ENCODE measurements at regions not wholly inside any gene's neighbourhood (a gene's known extent, or its start where the extent isn't known, plus 50 kb on each side); places are given as distances from the start of the nearest gene placed in this dataset.

DNA sequence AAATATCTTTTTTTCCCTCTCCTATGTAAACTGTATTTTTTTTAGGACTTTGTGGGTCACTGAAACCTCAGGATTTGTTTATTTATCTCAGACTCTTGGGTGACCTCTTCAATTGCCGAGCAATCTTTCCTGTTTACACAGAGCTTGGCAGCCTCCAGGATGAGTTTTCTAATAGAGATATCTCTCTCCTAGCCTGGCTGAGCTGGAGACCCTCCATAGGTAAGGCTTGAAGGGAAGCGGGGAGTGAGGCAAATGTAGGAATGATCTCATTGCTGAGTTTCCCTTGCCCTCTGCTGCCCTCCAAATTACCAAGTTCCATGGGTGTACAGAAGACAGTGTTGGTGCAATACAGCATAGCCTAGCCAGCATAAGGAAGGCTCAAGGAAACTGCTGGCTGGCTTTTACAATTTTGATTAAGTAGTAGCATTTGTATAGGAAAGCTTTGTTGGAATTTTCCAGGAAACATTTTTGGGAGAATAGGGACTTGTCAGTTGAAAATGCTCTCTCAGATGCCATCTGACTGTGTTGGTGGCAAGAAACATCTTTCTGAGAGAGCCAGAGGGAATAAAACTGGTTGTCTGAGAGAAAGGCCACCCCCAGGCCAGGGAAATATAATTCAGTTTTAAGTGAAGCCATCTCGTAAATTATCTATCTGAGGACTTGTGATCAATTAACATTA, 116.0 kb downstream of the NMUR2 start:
- Histone ChIP-seq H3K9me3 (no peaks in the 10 kb centered on the region), H3K36me3 (ENCODE audit: low read depth) (no peaks in the 10 kb centered on the region), H3K4me3 (no peak overlapping the region), H3K4me1 (ENCODE audit: low read depth) (no peaks in the 10 kb centered on the region)
- DNase-seq (no peak), ATAC-seq (no peak)
- intact Hi-C loops (cut with DNase I, micrococcal nuclease) = no loop called here
- TF ChIP-seq, protein P1, sequence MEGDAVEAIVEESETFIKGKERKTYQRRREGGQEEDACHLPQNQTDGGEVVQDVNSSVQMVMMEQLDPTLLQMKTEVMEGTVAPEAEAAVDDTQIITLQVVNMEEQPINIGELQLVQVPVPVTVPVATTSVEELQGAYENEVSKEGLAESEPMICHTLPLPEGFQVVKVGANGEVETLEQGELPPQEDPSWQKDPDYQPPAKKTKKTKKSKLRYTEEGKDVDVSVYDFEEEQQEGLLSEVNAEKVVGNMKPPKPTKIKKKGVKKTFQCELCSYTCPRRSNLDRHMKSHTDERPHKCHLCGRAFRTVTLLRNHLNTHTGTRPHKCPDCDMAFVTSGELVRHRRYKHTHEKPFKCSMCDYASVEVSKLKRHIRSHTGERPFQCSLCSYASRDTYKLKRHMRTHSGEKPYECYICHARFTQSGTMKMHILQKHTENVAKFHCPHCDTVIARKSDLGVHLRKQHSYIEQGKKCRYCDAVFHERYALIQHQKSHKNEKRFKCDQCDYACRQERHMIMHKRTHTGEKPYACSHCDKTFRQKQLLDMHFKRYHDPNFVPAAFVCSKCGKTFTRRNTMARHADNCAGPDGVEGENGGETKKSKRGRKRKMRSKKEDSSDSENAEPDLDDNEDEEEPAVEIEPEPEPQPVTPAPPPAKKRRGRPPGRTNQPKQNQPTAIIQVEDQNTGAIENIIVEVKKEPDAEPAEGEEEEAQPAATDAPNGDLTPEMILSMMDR (IDR thresholded peaks at IDR 0.05) = no peak

DNA sequence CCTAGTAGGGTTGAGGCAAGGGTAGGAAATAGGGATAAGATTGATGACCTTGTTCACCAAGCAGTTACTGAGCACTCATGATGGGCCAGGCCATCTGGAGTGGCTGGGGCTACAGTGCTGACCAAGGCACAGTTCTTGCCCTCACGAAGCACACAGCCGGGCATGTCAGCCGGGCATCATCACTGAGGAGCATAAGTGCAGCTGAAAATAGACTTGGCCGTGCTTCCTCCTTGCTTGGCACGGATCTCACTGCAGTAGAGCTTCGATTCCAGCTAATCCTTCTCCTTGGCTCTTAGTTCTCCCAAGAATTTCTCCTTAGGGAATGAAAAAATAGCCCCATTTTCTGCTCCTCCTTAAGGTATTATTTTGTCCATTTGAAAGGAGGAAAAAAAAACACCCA, 116.6 kb downstream of the NMUR2 start:
- H3K9me3 ChIP-seq = no peaks in the 10 kb centered on the region
- DNase-seq (no peak), ATAC-seq (no peak)
- no peaks in the 10 kb centered on the region for H3K36me3 ChIP-seq (ENCODE audit: low read depth)
- H3K4me3 ChIP-seq = no peak overlapping the region
- TF ChIP-seq, protein P1 (IDR thresholded peaks at IDR 0.05) = no peak
- H3K4me1 ChIP-seq (ENCODE audit: low read depth) = no peaks in the 10 kb centered on the region
- intact Hi-C loops (cut with DNase I, micrococcal nuclease) = no loop called here

DNA sequence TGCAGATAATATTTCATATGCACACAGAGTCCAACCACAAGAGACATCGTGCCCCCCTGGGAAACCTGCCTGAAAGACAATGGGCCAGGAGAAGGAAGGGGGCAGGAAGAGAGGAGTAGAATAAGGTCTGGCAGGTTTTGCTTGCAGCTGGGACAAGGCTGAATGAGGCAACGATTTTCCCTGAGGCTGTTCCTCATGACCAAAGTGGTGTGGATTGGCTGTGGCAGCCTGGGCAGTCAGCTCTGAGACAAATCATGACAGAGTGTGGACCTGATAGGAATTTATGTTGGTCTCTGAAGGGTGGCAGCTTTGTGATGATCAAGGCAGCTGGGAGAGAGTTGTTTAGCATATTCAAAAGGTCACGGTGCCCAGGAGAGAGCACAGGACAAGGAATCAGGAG, 119.3 kb downstream of the NMUR2 start:
- no peaks in the 10 kb centered on the region for H3K36me3 ChIP-seq (ENCODE audit: low read depth)
- no peaks in the 10 kb centered on the region for H3K9me3 ChIP-seq
- H3K4me3 ChIP-seq = no peak overlapping the region
- no peaks in the 10 kb centered on the region for H3K4me1 ChIP-seq (ENCODE audit: low read depth)
- no peak for ATAC-seq
- intact Hi-C loops (cut with DNase I, micrococcal nuclease) = no loop called here
- no peak for DNase-seq
- TF ChIP-seq, protein P1 (IDR thresholded peaks at IDR 0.05) = no peak

GRCh38 chr5:152282331-152282730, 122.7 kb downstream of the NMUR2 start:
- no peak for DNase-seq
- ATAC-seq = no peak
- intact Hi-C loops (cut with DNase I, micrococcal nuclease) = no loop called here
- Histone ChIP-seq H3K4me1 (ENCODE audit: low read depth) (no peaks in the 10 kb centered on the region), H3K36me3 (ENCODE audit: low read depth) (no peaks in the 10 kb centered on the region), H3K4me3 (no peak overlapping the region), H3K9me3 (no peaks in the 10 kb centered on the region)
- TF ChIP-seq, protein P1 (IDR thresholded peaks at IDR 0.05) = no peak

GRCh38 chr5:152277936-152278335, 127.1 kb downstream of the NMUR2 start:
- Histone ChIP-seq H3K4me1 (ENCODE audit: low read depth) (no peaks in the 10 kb centered on the region), H3K4me3 (no peak overlapping the region), H3K9me3 (no peaks in the 10 kb centered on the region), H3K36me3 (ENCODE audit: low read depth) (no peaks in the 10 kb centered on the region)
- TF ChIP-seq, protein P1 (IDR thresholded peaks at IDR 0.05) = no peak
- no peak for DNase-seq
- ATAC-seq = no peak
- intact Hi-C loops (cut with DNase I, micrococcal nuclease) = no loop called here

DNA sequence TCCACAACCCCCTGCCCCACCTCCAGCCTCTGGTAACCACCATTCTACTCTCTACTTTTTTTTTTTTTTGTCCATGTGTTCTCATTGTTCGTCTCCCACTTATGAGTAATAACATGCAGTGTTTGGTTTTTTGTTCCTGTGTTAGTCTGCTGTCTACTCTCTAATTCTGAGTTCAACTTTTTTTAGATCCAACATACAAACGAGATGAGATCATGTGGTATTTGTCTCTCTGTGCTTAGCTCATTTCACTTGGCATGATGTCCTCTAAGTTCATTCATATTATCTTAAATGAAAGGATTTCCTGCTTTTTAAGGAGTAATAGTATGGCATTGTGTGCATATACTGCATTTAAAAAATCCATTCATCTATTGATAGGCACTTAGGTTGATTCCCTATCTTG, 130.9 kb downstream of the NMUR2 start:
- no peaks in the 10 kb centered on the region for H3K36me3 ChIP-seq (ENCODE audit: low read depth)
- no peak overlapping the region for H3K4me3 ChIP-seq
- TF ChIP-seq, protein P1 (IDR thresholded peaks at IDR 0.05) = no peak
- intact Hi-C loops (cut with DNase I, micrococcal nuclease) = no loop called here
- ATAC-seq = no peak
- H3K4me1 ChIP-seq (ENCODE audit: low read depth) = no peaks in the 10 kb centered on the region
- no peak for DNase-seq
- no peaks in the 10 kb centered on the region for H3K9me3 ChIP-seq
